Esophagus muscularis mucosa (tissue), 4 donors: ENCODE measurements at regions not wholly inside any gene's neighbourhood (a gene's known extent, or its start where the extent isn't known, plus 50 kb on each side); places are given as distances from the start of the nearest gene placed in this dataset.

Source experiments
- DNase-seq: peaks from one replicate; pipeline ENCODE4 v3.0.0-alpha.2; 2017; ENCODE audit errors: extremely low spot score
- H3K27ac ChIP-seq, 4 donors: fragments of 200-600 bp; sonication (generic); replicated peaks in 1 of 4; 1 replicate in 3 of 4; 2 replicates in 1 of 4; pipeline ENCODE4 v1.5.1; 2016 to 2019; ENCODE audit warnings: mild to moderate bottlenecking in 1 of 4
- H3K27me3 ChIP-seq, 4 donors: fragments of 200-600 bp; sonication (generic); one replicate each; pipeline versions ENCODE4 v1.5.1 to v1.6.0; 2016 to 2019
- H3K36me3 ChIP-seq, 4 donors: fragments of 200-600 bp; sonication (generic); one replicate each; pipeline ENCODE4 v1.5.1; 2016 to 2019
- H3K4me1 ChIP-seq, 4 donors: fragments of 200-600 bp; sonication (generic); one replicate each; pipeline ENCODE4 v1.5.1; 2016 to 2019
- H3K4me3 ChIP-seq, 4 donors: fragments of 200-600 bp; sonication (generic); 1 replicate in 2 of 4; 2 replicates in 2 of 4; pipeline ENCODE4 v1.5.1; 2016 to 2019; ENCODE audit warnings: mild to moderate bottlenecking in 4 of 4, moderate library complexity in 1 of 4
- H3K9me3 ChIP-seq, 4 donors: fragments of 200-600 bp; sonication (generic); 1 replicate in 3 of 4; 2 replicates in 1 of 4; pipeline ENCODE4 v1.5.1; 2016 to 2019
- CTCF ChIP-seq, 3 experiments: fragments of 200-600 bp in 2 of 3; fragments of 450-650 bp in 1 of 3; sonication (generic) in 2 of 3; IDR thresholded peaks; one replicate each; pipeline ENCODE4 v1.5.1; 2017 to 2019; ENCODE audit warnings: antibody characterized with exemption in 3 of 3, mild to moderate bottlenecking in 2 of 3, moderate library complexity in 1 of 3
- EP300 ChIP-seq: sonication (generic); formaldehyde crosslinking; IDR thresholded peaks from one replicate; pipeline ENCODE4 v1.6.1; 2017; ENCODE audit warnings: antibody characterized with exemption
- POLR2A ChIP-seq: fragments of 450-650 bp; IDR thresholded peaks from one replicate; pipeline ENCODE4 v1.6.1; 2017; ENCODE audit warnings: antibody characterized with exemption, moderate library complexity, mild to moderate bottlenecking, low read depth
- POLR2AphosphoS5 ChIP-seq, 2 donors: sonication (generic); formaldehyde crosslinking; IDR thresholded peaks; one replicate each; pipeline ENCODE4 v1.6.1; 2017; ENCODE audit warnings: antibody characterized with exemption in 2 of 2
- WGBS: methylation state at CpG from one replicate; pipeline ENCODE4 v1.1.5; 2018; 5-methylcytosine and 5-hydroxymethylcytosine counted together
- intact Hi-C: fragments of 100-400 bp; cut with DNase I; formaldehyde crosslinking; loops from one replicate; pipeline ENCODE4 v1.15.1; 2023

GRCh38 chr3:3902161-3902560 lies 102.9 kb downstream of the LRRN1 start:
- Histone ChIP-seq H3K9me3 (no peaks in the 10 kb centered on the region), H3K4me3 (no peak overlapping the region), H3K36me3 (no peaks in the 10 kb centered on the region), H3K4me1 (no peaks in the 10 kb centered on the region), H3K27ac (no peak overlapping the region), H3K27me3 (no peaks in the 10 kb centered on the region)
- 81% methylated on average over 1 of the region's 1 CpG for WGBS
- no peak for DNase-seq
- no peak for TF ChIP-seq POLR2A
- no peak for TF ChIP-seq EP300
- TF ChIP-seq POLR2AphosphoS5 (IDR thresholded peaks at IDR 0.05), result no peak
- no peak for TF ChIP-seq CTCF (IDR thresholded peaks at IDR 0.05)
- intact Hi-C loops, result no loop called here

- no peak for DNase-seq
Observed at GRCh38 chr3:3906171-3906570, 106.9 kb downstream of the LRRN1 start.

GRCh38 chr3:3907023-3907422 lies 107.8 kb downstream of the LRRN1 start:
- H3K4me3 ChIP-seq, result no peak overlapping the region
- DNase-seq, result no peak
- no peaks in the 10 kb centered on the region for H3K9me3 ChIP-seq
- intact Hi-C loops, result no loop called here
- H3K4me1 ChIP-seq, result no peaks in the 10 kb centered on the region
- H3K36me3 ChIP-seq, result no peaks in the 10 kb centered on the region
- H3K27ac ChIP-seq, result no peak overlapping the region
- TF ChIP-seq EP300 (no peak), POLR2AphosphoS5 (IDR thresholded peaks at IDR 0.05) (no peak), POLR2A (no peak), CTCF (IDR thresholded peaks at IDR 0.05) (no peak)
- no peaks in the 10 kb centered on the region for H3K27me3 ChIP-seq

More at GRCh38 chr3:3906171-3906570, 106.9 kb downstream of the LRRN1 start:
- H3K36me3 ChIP-seq, result no peaks in the 10 kb centered on the region
- intact Hi-C loops, result no loop called here
- H3K4me3 ChIP-seq, result no peak overlapping the region
- no peaks in the 10 kb centered on the region for H3K9me3 ChIP-seq
- no peaks in the 10 kb centered on the region for H3K27me3 ChIP-seq
- 0% methylated on average over 1 of the region's 3 CpGs for WGBS
- H3K27ac ChIP-seq, result no peak overlapping the region
- H3K4me1 ChIP-seq, result no peaks in the 10 kb centered on the region
- TF ChIP-seq POLR2A (no peak), POLR2AphosphoS5 (IDR thresholded peaks at IDR 0.05) (no peak), CTCF (IDR thresholded peaks at IDR 0.05) (no peak), EP300 (no peak)

- no peak for DNase-seq
- Histone ChIP-seq H3K36me3 (no peaks in the 10 kb centered on the region), H3K9me3 (no peaks in the 10 kb centered on the region), H3K27ac (no peak overlapping the region), H3K4me3 (no peak overlapping the region), H3K4me1 (no peaks in the 10 kb centered on the region), H3K27me3 (no peaks in the 10 kb centered on the region)
- intact Hi-C loops, result no loop called here
- WGBS, result 83% methylated on average over 1 of the region's 1 CpG
- TF ChIP-seq POLR2A (no peak), EP300 (no peak), CTCF (IDR thresholded peaks at IDR 0.05) (no peak), POLR2AphosphoS5 (IDR thresholded peaks at IDR 0.05) (no peak)
Observed at GRCh38 chr3:3918763-3919162, 119.5 kb downstream of the LRRN1 start.

GRCh38 chr3:3919316-3919715 lies 120.1 kb downstream of the LRRN1 start:
- Histone ChIP-seq H3K36me3 (no peaks in the 10 kb centered on the region), H3K4me1 (no peaks in the 10 kb centered on the region), H3K9me3 (no peaks in the 10 kb centered on the region), H3K27me3 (no peaks in the 10 kb centered on the region), H3K4me3 (no peak overlapping the region), H3K27ac (no peak overlapping the region)
- TF ChIP-seq POLR2A, result no peak
- no peak for TF ChIP-seq EP300
- no peak for TF ChIP-seq CTCF (IDR thresholded peaks at IDR 0.05)
- TF ChIP-seq POLR2AphosphoS5 (IDR thresholded peaks at IDR 0.05), result no peak
- 53% methylated on average over 1 of the region's 1 CpG for WGBS
- intact Hi-C loops, result no loop called here
- DNase-seq, result no peak
